ENCODE measurements at regions not wholly inside any gene's neighbourhood (a gene's known extent, or its start where the extent isn't known, plus 50 kb on each side); places are given as distances from the start of the nearest gene placed in this dataset.

- Histone ChIP-seq H3K27ac (no peak overlapping the region), H3K79me2 (ENCODE audit: insufficient read depth) (no peaks in the 10 kb centered on the region), H3K4me3 (no peak overlapping the region), H3K9ac (no peak overlapping the region), H3K4me2 (ENCODE audit: unreplicated experiment) (no peak overlapping the region), H3K4me1 (ENCODE audit: insufficient read depth) (no peaks in the 10 kb centered on the region), H3K9me2 (ENCODE audit: insufficient read depth) (no peaks in the 10 kb centered on the region), H3K9me3 (ENCODE audit: low read depth) (no peaks in the 10 kb centered on the region), H2AFZ (no peak overlapping the region), H4K20me1 (ENCODE audit: insufficient read depth) (no peaks in the 10 kb centered on the region), H3K27me3 (replicated peaks; ENCODE audit: insufficient read depth) (no peaks in the 10 kb centered on the region), H3F3A (ENCODE audit: insufficient read depth) (no peaks in the 10 kb centered on the region), H3K36me3 (ENCODE audit: low read depth) (no peaks in the 10 kb centered on the region)
- in situ Hi-C loops (cut with MboI): no loop called here
- TF ChIP-seq EZH2 (IDR thresholded peaks at IDR 0.05; ENCODE audit: insufficient read depth, poor library complexity, severe bottlenecking): no peak
- no peak for TF ChIP-seq EZH2phosphoT487 (IDR thresholded peaks at IDR 0.05; ENCODE audit: insufficient read depth, low read depth)
- no peak for DNase-seq
Measured at GRCh38 chr4:124590480-124590879, 122.1 kb downstream of the ANKRD50 start.

- H3K79me2 ChIP-seq (ENCODE audit: insufficient read depth): no peaks in the 10 kb centered on the region
- no peaks in the 10 kb centered on the region for H3K27me3 ChIP-seq (replicated peaks; ENCODE audit: insufficient read depth)
- no peak for DNase-seq
- H3K4me1 ChIP-seq (ENCODE audit: insufficient read depth): no peaks in the 10 kb centered on the region
- H3K4me2 ChIP-seq (ENCODE audit: unreplicated experiment): no peak overlapping the region
- H3K36me3 ChIP-seq (ENCODE audit: low read depth): no peaks in the 10 kb centered on the region
- no peak for TF ChIP-seq EZH2phosphoT487 (IDR thresholded peaks at IDR 0.05; ENCODE audit: insufficient read depth, low read depth)
- no peak for TF ChIP-seq EZH2 (IDR thresholded peaks at IDR 0.05; ENCODE audit: insufficient read depth, poor library complexity, severe bottlenecking)
- H4K20me1 ChIP-seq (ENCODE audit: insufficient read depth): no peaks in the 10 kb centered on the region
- H3F3A ChIP-seq (ENCODE audit: insufficient read depth): no peaks in the 10 kb centered on the region
- WGBS, 2 experiments (ENCODE audit: low coverage in 1 of 2, low lambda C conversion rate in 2 of 2, missing lambda C conversion rate in 2 of 2): 58 to 66% methylated on average over 2 of the region's 2 CpGs
- no peak overlapping the region for H3K9ac ChIP-seq
- no peak overlapping the region for H3K27ac ChIP-seq
- no peaks in the 10 kb centered on the region for H3K9me3 ChIP-seq (ENCODE audit: low read depth)
- no peak overlapping the region for H2AFZ ChIP-seq
- H3K9me2 ChIP-seq (ENCODE audit: insufficient read depth): no peaks in the 10 kb centered on the region
- no peak overlapping the region for H3K4me3 ChIP-seq
- in situ Hi-C loops (cut with MboI): no loop called here
Measured at GRCh38 chr4:124591637-124592036, 120.9 kb downstream of the ANKRD50 start.

DNA sequence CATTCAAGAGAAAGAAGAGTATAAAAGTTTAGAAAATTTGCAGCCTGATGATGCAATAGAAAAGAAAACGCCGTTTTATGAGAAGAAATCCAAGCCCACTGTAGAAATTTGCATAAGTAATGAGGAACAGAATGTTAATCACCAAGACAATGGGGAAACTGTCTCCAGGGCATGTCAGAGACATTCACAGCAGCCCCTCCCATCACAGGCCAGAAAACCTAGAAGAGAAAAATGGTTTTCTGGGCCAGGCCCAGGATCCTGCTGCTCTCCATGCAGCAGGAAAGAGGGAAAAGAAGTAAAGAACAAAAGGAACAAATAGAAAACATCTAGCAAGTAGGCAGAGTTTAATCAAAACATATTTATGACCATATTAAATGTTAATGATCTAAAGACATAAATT, 119.0 kb downstream of the ANKRD50 start:
- no peak overlapping the region for H3K4me2 ChIP-seq (ENCODE audit: unreplicated experiment)
- H3K27ac ChIP-seq: no peak overlapping the region
- in situ Hi-C loops (cut with MboI): no loop called here
- H3K79me2 ChIP-seq (ENCODE audit: insufficient read depth): no peaks in the 10 kb centered on the region
- no peaks in the 10 kb centered on the region for H3K9me3 ChIP-seq (ENCODE audit: low read depth)
- 82 to 85% methylated on average over 2 of the region's 2 CpGs for WGBS, 2 experiments (ENCODE audit: low coverage in 1 of 2, low lambda C conversion rate in 2 of 2, missing lambda C conversion rate in 2 of 2)
- DNase-seq: no peak
- no peaks in the 10 kb centered on the region for H3K27me3 ChIP-seq (replicated peaks; ENCODE audit: insufficient read depth)
- H2AFZ ChIP-seq: no peak overlapping the region
- no peaks in the 10 kb centered on the region for H3F3A ChIP-seq (ENCODE audit: insufficient read depth)
- TF ChIP-seq EZH2 (IDR thresholded peaks at IDR 0.05; ENCODE audit: insufficient read depth, poor library complexity, severe bottlenecking): no peak
- TF ChIP-seq EZH2phosphoT487 (IDR thresholded peaks at IDR 0.05; ENCODE audit: insufficient read depth, low read depth): no peak
- H4K20me1 ChIP-seq (ENCODE audit: insufficient read depth): no peaks in the 10 kb centered on the region
- H3K4me3 ChIP-seq: no peak overlapping the region
- H3K9ac ChIP-seq: no peak overlapping the region
- no peaks in the 10 kb centered on the region for H3K9me2 ChIP-seq (ENCODE audit: insufficient read depth)
- no peaks in the 10 kb centered on the region for H3K4me1 ChIP-seq (ENCODE audit: insufficient read depth)
- no peaks in the 10 kb centered on the region for H3K36me3 ChIP-seq (ENCODE audit: low read depth)

GRCh38 chr4:124594945-124595344, 117.6 kb downstream of the ANKRD50 start:
- H3K9me2 ChIP-seq (ENCODE audit: insufficient read depth): no peaks in the 10 kb centered on the region
- no peaks in the 10 kb centered on the region for H3F3A ChIP-seq (ENCODE audit: insufficient read depth)
- WGBS, 2 experiments (ENCODE audit: low coverage in 1 of 2, low lambda C conversion rate in 2 of 2, missing lambda C conversion rate in 2 of 2): 100% methylated on average over 1 of the region's 1 CpG
- no peak overlapping the region for H3K9ac ChIP-seq
- no peak overlapping the region for H3K27ac ChIP-seq
- H4K20me1 ChIP-seq (ENCODE audit: insufficient read depth): no peaks in the 10 kb centered on the region
- no peaks in the 10 kb centered on the region for H3K36me3 ChIP-seq (ENCODE audit: low read depth)
- H3K27me3 ChIP-seq (replicated peaks; ENCODE audit: insufficient read depth): no peaks in the 10 kb centered on the region
- in situ Hi-C loops (cut with MboI): no loop called here
- no peaks in the 10 kb centered on the region for H3K4me1 ChIP-seq (ENCODE audit: insufficient read depth)
- DNase-seq: no peak
- no peaks in the 10 kb centered on the region for H3K9me3 ChIP-seq (ENCODE audit: low read depth)
- no peaks in the 10 kb centered on the region for H3K79me2 ChIP-seq (ENCODE audit: insufficient read depth)
- H3K4me2 ChIP-seq (ENCODE audit: unreplicated experiment): no peak overlapping the region
- no peak overlapping the region for H2AFZ ChIP-seq
- TF ChIP-seq EZH2phosphoT487 (IDR thresholded peaks at IDR 0.05; ENCODE audit: insufficient read depth, low read depth): no peak
- no peak for TF ChIP-seq EZH2 (IDR thresholded peaks at IDR 0.05; ENCODE audit: insufficient read depth, poor library complexity, severe bottlenecking)
- no peak overlapping the region for H3K4me3 ChIP-seq

DNA sequence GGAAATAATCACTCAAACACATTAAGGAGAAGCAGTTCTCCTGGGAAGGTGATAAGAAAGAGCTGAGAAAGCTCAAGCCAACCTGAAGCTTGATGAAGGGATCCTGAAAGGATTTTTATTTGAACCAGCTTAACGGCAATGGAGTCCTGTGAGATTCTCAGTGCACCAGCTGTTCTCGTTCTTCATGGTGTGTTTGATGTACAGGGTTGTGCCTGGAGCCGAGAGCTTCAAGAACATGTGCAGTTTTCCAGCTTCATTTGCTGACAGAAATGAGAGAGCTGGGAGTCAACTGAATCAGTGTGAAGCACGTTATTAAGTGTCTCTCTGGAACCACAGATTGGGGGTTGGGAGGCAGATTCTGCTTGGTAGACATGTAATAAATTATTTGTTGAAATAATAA, 115.7 kb downstream of the ANKRD50 start:
- 45 to 46% methylated on average over 4 of the region's 4 CpGs for WGBS, 2 experiments (ENCODE audit: low coverage in 1 of 2, low lambda C conversion rate in 2 of 2, missing lambda C conversion rate in 2 of 2)
- no peak overlapping the region for H2AFZ ChIP-seq
- in situ Hi-C loops (cut with MboI): no loop called here

More for the DNA sequence above, 115.7 kb downstream of the ANKRD50 start:
- H3K27ac ChIP-seq: no peak overlapping the region
- no peaks in the 10 kb centered on the region for H3K9me2 ChIP-seq (ENCODE audit: insufficient read depth)
- no peak for TF ChIP-seq EZH2phosphoT487 (IDR thresholded peaks at IDR 0.05; ENCODE audit: insufficient read depth, low read depth)
- TF ChIP-seq EZH2 (IDR thresholded peaks at IDR 0.05; ENCODE audit: insufficient read depth, poor library complexity, severe bottlenecking): no peak
- no peaks in the 10 kb centered on the region for H3K9me3 ChIP-seq (ENCODE audit: low read depth)
- H3K79me2 ChIP-seq (ENCODE audit: insufficient read depth): no peaks in the 10 kb centered on the region
- no peak overlapping the region for H3K4me3 ChIP-seq
- no peak overlapping the region for H3K4me2 ChIP-seq (ENCODE audit: unreplicated experiment)
- no peaks in the 10 kb centered on the region for H3F3A ChIP-seq (ENCODE audit: insufficient read depth)
- H3K27me3 ChIP-seq (replicated peaks; ENCODE audit: insufficient read depth): no peaks in the 10 kb centered on the region
- H3K36me3 ChIP-seq (ENCODE audit: low read depth): no peaks in the 10 kb centered on the region
- H3K9ac ChIP-seq: no peak overlapping the region
- H4K20me1 ChIP-seq (ENCODE audit: insufficient read depth): no peaks in the 10 kb centered on the region
- no peak for DNase-seq
- no peaks in the 10 kb centered on the region for H3K4me1 ChIP-seq (ENCODE audit: insufficient read depth)
